ENCODE measurements at regions not wholly inside any gene's neighbourhood (a gene's known extent, or its start where the extent isn't known, plus 50 kb on each side); places are given as distances from the start of the nearest gene placed in this dataset.

- Histone ChIP-seq H3K27me3 (ENCODE audit: control insufficient read depth, insufficient read depth, low read length) (no peaks in the 10 kb centered on the region), H3K4me3 (ENCODE audit: low read depth, low read length) (no peak overlapping the region), H3K9me3 (ENCODE audit: control insufficient read depth, low read length) (no peaks in the 10 kb centered on the region), H3K4me2 (ENCODE audit: low read length) (no peak overlapping the region), H3K9ac (no peak overlapping the region), H3K79me2 (no peaks in the 10 kb centered on the region), H2AFZ (no peak overlapping the region), H3K36me3 (ENCODE audit: control insufficient read depth, insufficient read depth, low read length) (no peaks in the 10 kb centered on the region), H3K4me1 (no peaks in the 10 kb centered on the region), H3K27ac (no peak overlapping the region)
- TF ChIP-seq CTCF (IDR thresholded peaks at IDR 0.05), result no peak
Observed at GRCh38 chr14:22505697-22506377, 83.2 kb downstream of the DAD1 start.

- Histone ChIP-seq H3K27me3 (ENCODE audit: control insufficient read depth, insufficient read depth, low read length) (no peaks in the 10 kb centered on the region), H3K79me2 (no peaks in the 10 kb centered on the region), H3K27ac (no peak overlapping the region), H3K36me3 (ENCODE audit: control insufficient read depth, insufficient read depth, low read length) (no peaks in the 10 kb centered on the region), H3K9ac (no peak overlapping the region), H3K4me2 (ENCODE audit: low read length) (no peak overlapping the region), H3K9me3 (ENCODE audit: control insufficient read depth, low read length) (no peaks in the 10 kb centered on the region), H3K4me3 (ENCODE audit: low read depth, low read length) (no peak overlapping the region), H3K4me1 (no peaks in the 10 kb centered on the region), H2AFZ (no peak overlapping the region)
- TF ChIP-seq CTCF (IDR thresholded peaks at IDR 0.05), result no peak
Observed at GRCh38 chr14:22505309-22505696, 83.7 kb downstream of the DAD1 start.

GRCh38 chr14:22502551-22502950 lies 86.5 kb downstream of the DAD1 start:
- Histone ChIP-seq H3K79me2 (no peaks in the 10 kb centered on the region), H3K9me3 (ENCODE audit: control insufficient read depth, low read length) (no peaks in the 10 kb centered on the region), H3K27me3 (ENCODE audit: control insufficient read depth, insufficient read depth, low read length) (no peaks in the 10 kb centered on the region), H2AFZ (no peak overlapping the region), H3K4me3 (ENCODE audit: low read depth, low read length) (no peak overlapping the region), H3K4me2 (ENCODE audit: low read length) (no peak overlapping the region), H3K9ac (no peak overlapping the region), H3K4me1 (no peaks in the 10 kb centered on the region), H3K27ac (no peak overlapping the region), H3K36me3 (ENCODE audit: control insufficient read depth, insufficient read depth, low read length) (no peaks in the 10 kb centered on the region)
- TF ChIP-seq CTCF (IDR thresholded peaks at IDR 0.05), result no peak

GRCh38 chr14:22502007-22502406 lies 87.0 kb downstream of the DAD1 start:
- Histone ChIP-seq H3K27ac (no peak overlapping the region), H2AFZ (no peak overlapping the region), H3K4me2 (ENCODE audit: low read length) (no peak overlapping the region), H3K9me3 (ENCODE audit: control insufficient read depth, low read length) (no peaks in the 10 kb centered on the region), H3K27me3 (ENCODE audit: control insufficient read depth, insufficient read depth, low read length) (no peaks in the 10 kb centered on the region), H3K4me1 (no peaks in the 10 kb centered on the region), H3K36me3 (ENCODE audit: control insufficient read depth, insufficient read depth, low read length) (no peaks in the 10 kb centered on the region), H3K9ac (no peak overlapping the region), H3K79me2 (no peaks in the 10 kb centered on the region), H3K4me3 (ENCODE audit: low read depth, low read length) (no peak overlapping the region)
- no peak for TF ChIP-seq CTCF (IDR thresholded peaks at IDR 0.05)
